DOHH2 (cell line): ENCODE measurements at regions not wholly inside any gene's neighbourhood (a gene's known extent, or its start where the extent isn't known, plus 50 kb on each side); places are given as distances from the start of the nearest gene placed in this dataset.

Experiments used
- EZH2phosphoT487 ChIP-seq: fragments of 200-600 bp; sonication (generic); IDR thresholded peaks from 2 replicates; pipeline ENCODE4 v1.6.1; 2017; ENCODE audit warnings: borderline replicate concordance, mild to moderate bottlenecking, antibody characterized with exemption, low read length, moderate library complexity, mixed read lengths
- TF ChIP-seq, protein P1 (sequence below): fragments of 200-600 bp; sonication (generic); IDR thresholded peaks from one replicate; pipeline ENCODE4 v1.5.1; 2014; ENCODE audit warnings: antibody characterized with exemption, mild to moderate bottlenecking, low read depth, low read length; ENCODE audit not compliant: poor library complexity, severe bottlenecking

DNA sequence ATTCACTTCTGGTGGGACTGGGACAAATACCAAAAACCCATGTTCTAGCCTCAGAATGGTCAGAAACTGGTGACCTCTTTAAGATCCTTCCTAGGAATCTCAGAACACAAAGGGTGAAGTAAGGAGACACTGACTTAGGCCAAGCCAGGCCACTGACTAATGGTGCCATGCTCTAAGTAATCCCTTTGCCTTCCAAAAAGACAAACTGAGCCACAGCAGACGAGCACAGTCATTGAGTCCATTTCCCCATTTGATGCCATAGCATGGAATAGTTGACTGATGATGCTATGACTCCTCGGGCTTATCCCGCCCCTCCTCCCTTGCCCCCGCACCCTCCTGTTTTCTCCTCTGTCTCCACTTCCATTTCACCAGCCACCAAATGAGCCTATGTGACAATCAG lies 145.8 kb upstream of the ZNF648 start:
- TF ChIP-seq, protein P1, sequence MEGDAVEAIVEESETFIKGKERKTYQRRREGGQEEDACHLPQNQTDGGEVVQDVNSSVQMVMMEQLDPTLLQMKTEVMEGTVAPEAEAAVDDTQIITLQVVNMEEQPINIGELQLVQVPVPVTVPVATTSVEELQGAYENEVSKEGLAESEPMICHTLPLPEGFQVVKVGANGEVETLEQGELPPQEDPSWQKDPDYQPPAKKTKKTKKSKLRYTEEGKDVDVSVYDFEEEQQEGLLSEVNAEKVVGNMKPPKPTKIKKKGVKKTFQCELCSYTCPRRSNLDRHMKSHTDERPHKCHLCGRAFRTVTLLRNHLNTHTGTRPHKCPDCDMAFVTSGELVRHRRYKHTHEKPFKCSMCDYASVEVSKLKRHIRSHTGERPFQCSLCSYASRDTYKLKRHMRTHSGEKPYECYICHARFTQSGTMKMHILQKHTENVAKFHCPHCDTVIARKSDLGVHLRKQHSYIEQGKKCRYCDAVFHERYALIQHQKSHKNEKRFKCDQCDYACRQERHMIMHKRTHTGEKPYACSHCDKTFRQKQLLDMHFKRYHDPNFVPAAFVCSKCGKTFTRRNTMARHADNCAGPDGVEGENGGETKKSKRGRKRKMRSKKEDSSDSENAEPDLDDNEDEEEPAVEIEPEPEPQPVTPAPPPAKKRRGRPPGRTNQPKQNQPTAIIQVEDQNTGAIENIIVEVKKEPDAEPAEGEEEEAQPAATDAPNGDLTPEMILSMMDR, result no peak
- no peak for TF ChIP-seq EZH2phosphoT487
